GM18520 (cell line): ENCODE measurements at regions not wholly inside any gene's neighbourhood (a gene's known extent, or its start where the extent isn't known, plus 50 kb on each side); places are given as distances from the start of the nearest gene placed in this dataset.

Experiments used
- ATAC-seq: cut with Tn5 transposase; IDR thresholded peaks from one replicate; pipeline ENCODE4 v1.9.1; 2021; ENCODE audit not compliant: unreplicated experiment

DNA sequence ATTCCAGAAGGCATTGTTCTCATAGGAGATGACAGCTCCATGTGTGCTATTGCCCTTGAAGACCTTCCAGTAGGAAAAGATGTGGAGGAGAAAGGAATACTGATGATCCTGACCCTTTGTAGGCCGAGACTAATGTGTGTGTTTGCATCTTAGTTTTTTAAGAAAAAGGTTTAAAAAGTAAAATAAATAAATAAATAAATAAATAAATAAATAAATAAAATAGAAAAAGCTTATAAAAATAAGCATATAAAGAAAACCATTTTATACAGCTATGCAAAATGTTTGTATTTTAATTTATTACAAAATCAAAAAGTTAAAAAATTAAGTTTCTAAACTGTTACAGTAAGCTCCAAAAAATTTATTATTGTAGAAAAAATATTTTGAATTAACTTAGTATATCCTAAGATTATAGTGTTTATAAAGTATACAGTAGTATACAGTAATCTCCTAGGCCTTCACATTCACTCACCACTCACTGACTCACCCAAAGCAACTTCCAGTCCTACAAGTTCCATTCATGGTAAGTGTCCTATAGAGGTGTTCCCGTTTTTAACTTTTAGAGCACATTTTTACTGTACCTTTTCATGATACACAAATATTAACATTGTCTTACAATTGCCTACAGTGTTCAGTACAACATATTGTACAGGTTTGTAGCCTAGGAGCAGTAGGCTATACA, 435.2 kb upstream of the SEMA3A start:
- ATAC-seq = no peak

GRCh38 chr7:84629216-84629615, 434.6 kb upstream of the SEMA3A start:
- no peak for ATAC-seq

DNA sequence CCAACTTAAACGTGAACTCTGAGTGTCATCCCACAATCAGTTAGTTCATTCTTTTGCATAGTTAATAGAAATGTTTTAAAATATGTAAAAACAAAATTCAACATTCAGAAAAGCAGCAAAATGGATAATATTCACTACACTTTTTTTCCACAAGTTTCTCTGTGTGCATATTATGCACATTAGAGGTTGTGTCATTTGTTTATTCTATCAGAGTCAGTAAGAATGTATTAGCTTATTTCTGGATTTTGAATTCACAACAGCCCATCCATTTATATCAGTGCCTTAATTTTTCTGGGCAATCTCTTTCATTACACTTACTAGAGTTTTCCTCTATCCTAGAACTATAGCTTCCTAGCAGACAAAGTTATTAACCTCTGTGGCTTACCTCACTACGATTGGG, 432.7 kb upstream of the SEMA3A start:
- ATAC-seq = no peak

DNA sequence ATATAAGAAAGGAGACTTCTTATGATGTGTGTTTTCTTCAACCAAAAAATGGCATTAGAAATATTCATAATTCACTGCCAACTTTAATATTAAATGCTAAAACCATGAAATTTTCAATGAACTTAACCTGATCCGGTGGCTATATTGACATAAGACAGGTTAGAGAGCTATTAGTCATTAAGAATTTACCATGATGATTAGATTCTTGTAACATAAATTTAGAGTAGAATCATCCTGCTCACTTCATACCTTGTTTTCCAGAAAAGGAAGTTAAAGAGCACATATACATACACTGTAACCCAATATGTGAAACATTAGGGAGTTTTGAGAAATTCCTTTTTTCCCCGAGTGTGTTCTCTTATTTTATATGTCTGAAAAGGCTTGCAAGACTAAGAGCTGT, 430.3 kb upstream of the SEMA3A start:
- no peak for ATAC-seq

DNA sequence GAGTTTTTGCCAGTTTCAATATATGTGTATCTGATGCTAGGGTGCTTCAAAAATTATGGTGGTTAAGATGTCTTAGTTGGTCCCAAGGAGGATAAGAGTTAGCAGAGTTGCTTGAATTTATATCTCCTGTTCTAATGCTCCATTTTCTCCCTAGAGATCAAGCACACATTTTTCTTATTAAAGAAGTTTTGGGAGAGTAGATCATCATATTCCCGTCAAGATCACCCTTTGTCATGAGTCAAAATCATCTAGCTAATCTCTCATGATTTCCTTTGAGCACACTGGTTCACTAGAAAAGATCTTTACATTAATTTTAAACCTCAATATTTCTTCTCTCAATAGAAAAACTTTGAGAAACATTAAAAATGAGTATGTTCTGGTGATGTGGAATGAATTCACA, 429.9 kb upstream of the SEMA3A start:
- ATAC-seq = no peak

DNA sequence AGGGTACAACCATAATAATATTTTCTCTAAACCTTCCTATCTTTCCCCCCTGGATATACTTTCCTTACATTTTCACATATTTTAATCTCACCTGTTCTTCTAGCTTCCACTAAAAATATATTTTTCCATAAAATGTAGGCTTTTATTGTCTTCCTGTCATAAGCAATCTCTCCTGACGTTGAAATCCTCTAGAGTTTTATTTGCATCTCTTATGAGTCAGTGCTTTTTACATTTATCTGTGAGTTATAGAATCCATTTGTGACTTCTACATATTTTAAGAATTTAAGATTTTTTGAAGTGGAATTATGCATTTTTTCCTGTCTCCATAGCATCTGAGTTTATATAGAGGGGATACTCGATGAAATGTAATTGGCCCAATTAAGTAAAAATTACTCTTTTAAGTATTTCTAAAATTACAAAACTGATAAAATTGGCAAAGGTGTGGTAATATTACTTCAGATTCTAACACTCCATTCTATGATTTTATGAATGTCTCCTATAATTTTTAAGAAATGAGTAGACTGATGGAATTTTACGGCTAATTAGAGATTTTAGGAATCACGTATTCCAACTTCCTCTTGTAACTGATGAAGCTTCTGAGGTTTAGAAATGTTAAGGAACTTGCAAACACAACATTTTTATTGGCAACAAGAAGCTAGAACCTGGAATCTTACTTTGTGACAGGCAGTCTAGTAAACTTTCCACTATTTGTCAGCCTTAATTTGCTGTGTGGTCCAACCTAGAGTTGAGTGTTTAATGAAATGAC, 422.9 kb upstream of the SEMA3A start:
- no peak for ATAC-seq

- ATAC-seq = no peak
These were observed 420.4 kb upstream of the SEMA3A start for GRCh38 chr7:84614821-84615501.

GRCh38 chr7:84612981-84613681, 418.5 kb upstream of the SEMA3A start:
- no peak for ATAC-seq

- no peak for ATAC-seq
These were observed 416.8 kb upstream of the SEMA3A start for GRCh38 chr7:84611391-84611790.

GRCh38 chr7:84610390-84610789, 415.8 kb upstream of the SEMA3A start:
- ATAC-seq = no peak

DNA sequence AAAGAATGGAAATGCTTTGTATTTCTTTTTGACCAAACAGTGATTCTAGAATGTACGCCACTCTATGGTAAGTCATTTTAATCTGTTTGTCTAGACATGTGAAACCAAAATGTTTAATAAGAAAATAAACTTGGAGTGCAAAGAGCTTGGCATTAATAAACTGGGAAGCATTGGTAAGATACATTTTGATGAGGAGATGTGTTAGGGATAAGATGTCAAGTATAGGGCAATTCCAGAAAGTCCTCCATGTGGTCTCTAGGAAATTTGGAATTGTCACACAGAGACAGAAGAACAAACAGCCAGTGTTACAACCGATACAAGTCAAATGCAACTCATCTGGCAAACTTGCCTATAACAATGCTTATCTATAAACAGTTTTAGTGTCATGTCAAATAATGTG, 410.7 kb upstream of the SEMA3A start:
- ATAC-seq = no peak

DNA sequence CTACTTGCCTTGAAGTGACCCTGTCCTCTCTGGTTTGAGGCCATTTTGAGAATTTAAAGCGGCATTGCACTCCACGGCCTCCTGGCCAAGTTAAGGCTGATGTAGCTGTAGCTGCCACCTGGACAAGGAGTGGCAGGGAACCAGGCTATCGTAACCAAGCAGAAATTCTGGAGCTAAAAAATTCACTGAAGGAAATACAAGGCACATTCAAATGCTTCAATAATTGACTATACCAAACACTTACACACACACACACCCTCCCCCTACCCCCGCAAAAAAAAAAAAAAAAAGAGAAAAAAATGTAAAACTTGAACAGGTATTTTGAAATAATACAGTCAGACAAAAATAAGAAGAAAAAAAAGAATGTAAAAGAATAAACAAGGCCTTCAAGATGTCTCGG, 409.0 kb upstream of the SEMA3A start:
- no peak for ATAC-seq

- no peak for ATAC-seq
These were observed 400.4 kb upstream of the SEMA3A start for GRCh38 chr7:84595026-84595425.

- no peak for ATAC-seq
These were observed 397.3 kb upstream of the SEMA3A start for GRCh38 chr7:84591897-84592296.

DNA sequence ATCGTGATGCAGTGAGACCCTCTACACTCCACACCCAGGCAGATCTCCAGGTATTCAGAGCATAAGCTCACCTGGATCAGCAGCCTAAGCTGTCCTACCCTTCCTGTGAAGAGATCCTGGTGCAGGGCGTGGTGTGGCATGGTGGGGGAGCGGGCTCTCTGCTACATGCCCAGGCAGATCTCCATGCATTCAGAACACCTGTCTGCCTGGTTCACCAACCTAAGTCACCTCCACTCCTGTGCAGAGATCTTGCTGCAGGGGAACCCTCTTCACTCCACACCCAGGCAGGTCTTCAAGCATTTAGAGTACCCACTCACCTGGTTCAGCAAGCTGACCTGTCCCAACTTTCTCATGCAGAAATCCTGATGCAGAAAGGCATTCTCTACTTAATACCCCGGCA, 394.4 kb upstream of the SEMA3A start:
- ATAC-seq = no peak

DNA sequence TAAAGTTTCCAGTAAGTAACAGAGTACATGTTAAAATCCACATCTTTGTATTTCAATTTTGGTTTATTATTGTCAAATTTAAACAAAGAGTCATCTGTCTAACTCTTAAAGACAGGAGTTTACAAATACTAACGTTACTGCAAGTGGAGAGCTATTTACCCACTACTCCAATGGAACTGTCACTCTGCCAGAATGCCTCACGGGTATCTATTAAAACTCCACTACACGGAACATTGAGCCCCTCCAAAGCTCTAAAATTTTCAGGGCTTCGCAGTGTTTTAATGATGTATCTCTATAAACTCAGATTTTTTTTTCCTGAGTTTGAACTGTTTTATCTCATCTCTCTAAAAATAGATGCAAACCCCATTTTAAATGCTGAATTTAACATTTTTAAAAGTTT, 388.7 kb upstream of the SEMA3A start:
- no peak for ATAC-seq

DNA sequence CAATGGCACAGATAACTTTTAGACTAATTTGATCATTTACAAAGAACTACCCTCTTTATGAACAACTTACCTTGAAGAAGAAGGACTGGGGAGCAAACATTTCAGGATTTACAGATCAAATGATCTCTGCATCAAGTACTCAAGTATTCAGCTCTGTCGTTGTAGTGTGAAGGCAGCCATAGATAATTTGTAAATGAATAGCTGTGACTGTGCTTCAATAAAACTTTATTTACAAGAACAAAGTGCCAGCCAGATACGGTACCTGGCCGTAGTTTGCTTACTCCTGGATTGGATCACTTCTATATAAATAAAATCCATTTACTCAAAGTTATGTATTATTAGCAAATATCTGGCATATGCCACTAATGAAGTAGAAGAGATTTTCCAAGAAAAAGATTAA, 388.2 kb upstream of the SEMA3A start:
- ATAC-seq = no peak

GRCh38 chr7:84578825-84579224, 384.2 kb upstream of the SEMA3A start:
- ATAC-seq = no peak

DNA sequence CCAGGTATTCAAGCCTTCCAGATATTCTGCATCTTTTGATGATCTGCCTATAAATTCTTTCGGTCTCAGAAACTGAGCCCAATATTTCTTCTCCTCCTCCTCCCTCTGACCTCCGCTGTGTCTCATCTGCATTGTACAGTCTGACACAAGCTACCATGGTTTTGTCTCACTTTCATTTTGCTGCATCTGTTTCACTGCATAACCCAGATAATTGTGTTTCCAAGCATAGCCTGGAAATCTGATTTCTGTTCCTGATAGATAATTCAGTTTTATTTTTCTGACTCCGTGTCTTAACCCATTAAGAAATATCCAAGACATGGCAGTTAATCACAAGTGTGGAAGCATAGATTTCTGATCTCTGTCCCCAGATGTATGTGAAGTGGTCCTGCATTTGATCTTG, 374.2 kb upstream of the SEMA3A start:
- no peak for ATAC-seq

DNA sequence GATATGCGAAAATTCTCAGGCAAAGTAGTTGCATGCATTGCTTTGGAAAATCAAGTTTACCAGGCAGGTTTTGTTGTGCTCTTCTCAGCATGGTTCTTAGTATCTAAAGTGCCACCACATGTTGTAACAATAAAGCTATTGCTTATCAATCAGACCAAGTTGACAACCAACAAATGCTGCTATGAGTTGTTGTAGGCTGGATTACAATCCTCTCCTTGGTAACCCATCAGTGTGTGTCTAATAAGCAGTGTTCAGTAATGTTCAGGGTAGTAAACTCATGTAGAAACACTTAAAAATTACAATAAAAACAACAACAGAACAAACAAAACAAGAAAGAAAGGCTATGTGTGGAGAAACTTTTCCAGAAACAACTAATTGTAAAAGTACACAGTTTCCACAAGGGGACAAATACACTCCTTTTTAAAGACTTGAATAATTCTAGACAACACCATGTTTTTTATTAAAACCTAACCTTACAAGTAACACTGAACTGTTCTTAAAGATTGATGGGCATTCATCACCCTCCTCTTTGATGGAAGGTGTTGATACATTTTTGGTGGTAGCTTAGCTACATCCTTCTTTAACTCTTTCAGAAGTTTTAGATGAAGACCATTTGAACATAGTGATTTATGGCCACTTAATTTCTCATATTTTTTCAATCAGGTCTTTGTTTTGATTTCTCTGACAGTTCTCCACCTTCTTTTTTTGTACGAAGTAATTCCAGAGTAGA, 370.9 kb upstream of the SEMA3A start:
- no peak for ATAC-seq

- no peak for ATAC-seq
These were observed 359.1 kb upstream of the SEMA3A start for GRCh38 chr7:84553711-84554110.
